Ishikawa (cell line): ENCODE measurements at regions not wholly inside any gene's neighbourhood (a gene's known extent, or its start where the extent isn't known, plus 50 kb on each side); places are given as distances from the start of the nearest gene placed in this dataset.

Experiments used
- CEBPB ChIP-seq: IDR thresholded peaks from 2 replicates; pipeline ENCODE4 v1.6.1; 2012
- CREB1 ChIP-seq: IDR thresholded peaks from 2 replicates; pipeline ENCODE4 v1.6.1; 2012; ENCODE audit warnings: low read depth
- EGR1 ChIP-seq: IDR thresholded peaks from 2 replicates; pipeline ENCODE4 v1.6.1; 2012
- EP300 ChIP-seq: IDR thresholded peaks from 2 replicates; pipeline ENCODE4 v1.6.1; 2012; ENCODE audit warnings: borderline replicate concordance
- FOXM1 ChIP-seq: IDR thresholded peaks from 2 replicates; pipeline ENCODE4 v1.6.1; 2012; ENCODE audit warnings: low read depth, borderline replicate concordance
- NFIC ChIP-seq: IDR thresholded peaks from 2 replicates; pipeline ENCODE4 v1.6.1; 2012
- RAD21 ChIP-seq: IDR thresholded peaks from 2 replicates; pipeline ENCODE4 v1.6.1; 2012; ENCODE audit warnings: low read depth
- TAF1 ChIP-seq: IDR thresholded peaks from 2 replicates; pipeline ENCODE4 v1.6.1; 2012; ENCODE audit warnings: low read depth, mild to moderate bottlenecking
- TCF12 ChIP-seq: IDR thresholded peaks from 2 replicates; pipeline ENCODE4 v1.6.1; 2012; ENCODE audit warnings: low read depth
- TEAD4 ChIP-seq: IDR thresholded peaks from 2 replicates; pipeline ENCODE4 v1.6.1; 2012
- YY1 ChIP-seq: IDR thresholded peaks from 2 replicates; pipeline ENCODE4 v1.6.1; 2012; ENCODE audit warnings: low read depth
- ZBTB7A ChIP-seq: IDR thresholded peaks from 2 replicates; pipeline ENCODE4 v1.6.1; 2012; ENCODE audit warnings: low read depth
- TF ChIP-seq, protein P1 (sequence below): IDR thresholded peaks from 2 replicates; pipeline ENCODE4 v1.6.1; 2012
- TF ChIP-seq, protein P2 (sequence below): IDR thresholded peaks from 2 replicates; pipeline ENCODE4 v1.6.1; 2012; ENCODE audit warnings: low read depth, mild to moderate bottlenecking
- TF ChIP-seq, protein P3 (sequence below): IDR thresholded peaks from 2 replicates; pipeline ENCODE4 v1.6.1; 2012

DNA sequence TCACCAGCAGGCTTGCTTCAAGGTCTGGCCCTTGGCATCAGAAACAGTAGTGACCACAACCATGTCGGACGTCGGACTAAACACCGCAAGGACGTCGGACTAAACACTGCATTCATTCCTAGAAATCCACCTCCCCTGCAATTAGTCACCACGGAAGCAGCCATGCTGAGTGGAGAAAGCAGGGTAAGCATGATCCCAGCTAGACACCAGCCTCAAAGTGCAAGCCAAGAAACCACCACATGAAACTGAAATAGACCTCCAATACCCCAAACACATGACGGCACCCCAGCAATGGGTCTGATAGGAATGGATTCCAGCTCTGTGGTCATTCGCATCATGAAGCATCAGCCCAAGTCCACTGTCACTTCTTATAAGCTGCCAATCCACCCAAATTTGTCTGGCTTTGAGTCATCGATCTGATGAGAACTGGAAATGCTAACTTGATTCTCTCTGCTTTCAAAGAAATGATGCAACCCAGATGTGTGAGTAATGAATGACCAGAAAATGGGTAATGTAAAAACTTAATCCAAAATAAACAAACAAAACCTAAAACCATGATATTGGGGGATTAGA, 348.3 kb upstream of the TMCO5A start:
- TF ChIP-seq CREB1 (no peak), CEBPB (no peak), ZBTB7A (no peak), NFIC (no peak), EP300 (no peak), TAF1 (no peak), FOXM1 (no peak), TCF12 (no peak)
- TF ChIP-seq, protein P1, sequence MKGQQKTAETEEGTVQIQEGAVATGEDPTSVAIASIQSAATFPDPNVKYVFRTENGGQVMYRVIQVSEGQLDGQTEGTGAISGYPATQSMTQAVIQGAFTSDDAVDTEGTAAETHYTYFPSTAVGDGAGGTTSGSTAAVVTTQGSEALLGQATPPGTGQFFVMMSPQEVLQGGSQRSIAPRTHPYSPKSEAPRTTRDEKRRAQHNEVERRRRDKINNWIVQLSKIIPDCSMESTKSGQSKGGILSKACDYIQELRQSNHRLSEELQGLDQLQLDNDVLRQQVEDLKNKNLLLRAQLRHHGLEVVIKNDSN, result no peak

DNA sequence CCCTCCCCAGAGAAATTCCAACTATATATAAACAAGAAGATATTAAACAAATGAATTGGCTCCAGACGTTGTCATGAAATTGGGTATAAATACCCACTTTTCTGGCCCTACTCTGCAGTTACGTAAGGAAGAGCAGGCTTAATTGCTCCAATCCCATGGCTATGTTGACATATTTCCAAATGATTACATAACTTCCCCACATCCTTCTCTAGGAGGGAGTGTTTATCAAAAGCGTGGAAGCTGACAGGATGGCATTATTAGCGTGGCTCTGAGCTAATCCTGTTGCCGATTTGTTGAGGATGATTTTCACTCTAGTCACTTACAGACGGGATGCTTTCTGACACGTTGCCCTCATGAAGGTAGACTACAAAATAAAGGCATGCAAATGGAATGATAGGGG, 347.5 kb upstream of the TMCO5A start:
- TF ChIP-seq, protein P2, sequence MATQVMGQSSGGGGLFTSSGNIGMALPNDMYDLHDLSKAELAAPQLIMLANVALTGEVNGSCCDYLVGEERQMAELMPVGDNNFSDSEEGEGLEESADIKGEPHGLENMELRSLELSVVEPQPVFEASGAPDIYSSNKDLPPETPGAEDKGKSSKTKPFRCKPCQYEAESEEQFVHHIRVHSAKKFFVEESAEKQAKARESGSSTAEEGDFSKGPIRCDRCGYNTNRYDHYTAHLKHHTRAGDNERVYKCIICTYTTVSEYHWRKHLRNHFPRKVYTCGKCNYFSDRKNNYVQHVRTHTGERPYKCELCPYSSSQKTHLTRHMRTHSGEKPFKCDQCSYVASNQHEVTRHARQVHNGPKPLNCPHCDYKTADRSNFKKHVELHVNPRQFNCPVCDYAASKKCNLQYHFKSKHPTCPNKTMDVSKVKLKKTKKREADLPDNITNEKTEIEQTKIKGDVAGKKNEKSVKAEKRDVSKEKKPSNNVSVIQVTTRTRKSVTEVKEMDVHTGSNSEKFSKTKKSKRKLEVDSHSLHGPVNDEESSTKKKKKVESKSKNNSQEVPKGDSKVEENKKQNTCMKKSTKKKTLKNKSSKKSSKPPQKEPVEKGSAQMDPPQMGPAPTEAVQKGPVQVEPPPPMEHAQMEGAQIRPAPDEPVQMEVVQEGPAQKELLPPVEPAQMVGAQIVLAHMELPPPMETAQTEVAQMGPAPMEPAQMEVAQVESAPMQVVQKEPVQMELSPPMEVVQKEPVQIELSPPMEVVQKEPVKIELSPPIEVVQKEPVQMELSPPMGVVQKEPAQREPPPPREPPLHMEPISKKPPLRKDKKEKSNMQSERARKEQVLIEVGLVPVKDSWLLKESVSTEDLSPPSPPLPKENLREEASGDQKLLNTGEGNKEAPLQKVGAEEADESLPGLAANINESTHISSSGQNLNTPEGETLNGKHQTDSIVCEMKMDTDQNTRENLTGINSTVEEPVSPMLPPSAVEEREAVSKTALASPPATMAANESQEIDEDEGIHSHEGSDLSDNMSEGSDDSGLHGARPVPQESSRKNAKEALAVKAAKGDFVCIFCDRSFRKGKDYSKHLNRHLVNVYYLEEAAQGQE, result no peak
- no peak for TF ChIP-seq EGR1
- no peak for TF ChIP-seq CREB1
- TF ChIP-seq TCF12, result no peak
- TF ChIP-seq, protein P1, result no peak
- TF ChIP-seq YY1, result no peak
- TF ChIP-seq FOXM1, result no peak
- TF ChIP-seq TEAD4, result no peak
- TF ChIP-seq RAD21, result no peak
- no peak for TF ChIP-seq ZBTB7A
- TF ChIP-seq TAF1, result no peak

DNA sequence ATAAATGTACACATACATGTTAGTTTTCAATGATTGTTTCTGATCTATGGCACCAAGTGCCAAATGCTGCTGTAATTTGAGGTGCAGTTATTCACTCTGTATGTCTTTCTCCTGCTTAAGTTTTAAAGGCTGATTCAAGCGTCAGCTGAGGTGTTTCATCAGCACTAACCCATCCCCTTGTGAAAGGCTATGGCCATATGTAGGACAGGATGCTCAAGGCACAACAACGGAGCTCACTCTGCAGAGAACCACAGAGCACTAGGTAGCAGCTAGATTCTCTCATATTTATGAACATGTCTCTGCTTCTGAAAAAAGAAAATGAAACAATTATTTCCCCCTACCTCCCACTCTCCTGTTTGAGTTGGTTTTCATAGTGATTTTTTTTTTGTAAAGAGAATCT, 340.0 kb upstream of the TMCO5A start:
- no peak for TF ChIP-seq TCF12

DNA sequence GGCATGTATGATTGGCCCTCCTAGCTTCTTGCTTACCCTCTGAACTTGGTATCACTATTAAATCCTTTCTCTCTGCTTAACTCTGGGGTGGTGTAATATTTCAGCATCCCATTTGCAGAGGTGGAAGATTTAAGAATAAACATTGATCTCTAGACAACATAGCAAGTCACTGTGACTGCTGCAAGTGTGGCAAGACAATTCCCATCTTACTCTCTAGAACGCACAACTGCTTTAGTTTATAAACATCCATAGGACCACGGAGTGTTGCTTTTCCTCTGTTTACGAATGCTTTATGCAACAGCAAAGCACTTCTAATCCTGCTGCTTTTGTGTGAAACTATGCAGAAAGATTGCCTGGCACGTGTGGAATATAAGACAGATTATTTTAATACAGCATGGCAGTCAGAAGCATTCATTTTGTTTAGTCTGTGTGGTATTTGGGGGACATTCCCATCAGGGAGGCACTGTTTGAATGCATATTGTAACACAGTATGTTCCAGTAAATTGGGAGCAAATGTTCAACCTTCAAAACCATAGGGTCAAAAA, 338.9 kb upstream of the TMCO5A start:
- TF ChIP-seq, protein P1, result no peak
- TF ChIP-seq NFIC (no peak), FOXM1 (no peak), RAD21 (no peak), CREB1 (no peak), CEBPB (no peak), TEAD4 (no peak), TAF1 (no peak), EP300 (no peak), ZBTB7A (no peak), EGR1 (no peak), YY1 (no peak), TCF12 (no peak)
- TF ChIP-seq, protein P2, result no peak
- TF ChIP-seq, protein P3, sequence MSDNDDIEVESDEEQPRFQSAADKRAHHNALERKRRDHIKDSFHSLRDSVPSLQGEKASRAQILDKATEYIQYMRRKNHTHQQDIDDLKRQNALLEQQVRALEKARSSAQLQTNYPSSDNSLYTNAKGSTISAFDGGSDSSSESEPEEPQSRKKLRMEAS, result no peak

DNA sequence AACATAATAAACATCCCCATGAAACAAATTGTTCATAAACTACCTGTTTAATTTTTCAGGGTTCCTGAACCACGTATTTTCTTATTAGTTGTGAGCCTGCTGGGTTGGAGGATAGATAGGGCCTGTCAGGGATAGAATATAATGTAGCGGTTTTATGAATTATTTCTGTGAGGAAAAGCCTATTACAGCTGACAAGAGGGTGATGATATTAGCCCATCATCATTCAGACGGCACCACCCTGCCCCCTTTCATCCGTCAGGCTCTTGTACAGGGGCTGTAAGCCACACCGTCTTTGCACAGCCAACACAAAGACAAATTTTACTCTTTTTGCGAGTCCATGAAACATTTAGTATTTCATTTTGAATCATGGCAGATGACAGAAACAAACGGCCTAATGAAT, 335.3 kb upstream of the TMCO5A start:
- TF ChIP-seq, protein P2, result no peak
- TF ChIP-seq CEBPB, result no peak
- TF ChIP-seq RAD21, result no peak
- TF ChIP-seq, protein P3, result no peak
- TF ChIP-seq ZBTB7A, result no peak
- TF ChIP-seq EP300, result no peak
- TF ChIP-seq, protein P1, result no peak
- TF ChIP-seq TAF1, result no peak
- TF ChIP-seq TEAD4, result no peak
- TF ChIP-seq FOXM1, result no peak
- TF ChIP-seq TCF12, result no peak
